ENCODE measurements at regions not wholly inside any gene's neighbourhood (a gene's known extent, or its start where the extent isn't known, plus 50 kb on each side); places are given as distances from the start of the nearest gene placed in this dataset.
A peak's percentile ranks its signal among the peaks of the same experiment; 100 is the strongest.

- H3K9me3 Mint-ChIP-seq, result no peaks in the 10 kb centered on the region
- no peak overlapping the region for H3K4me3 Mint-ChIP-seq
- H3K27ac Mint-ChIP-seq (ENCODE audit: low read depth), result no peak overlapping the region
- H3K27me3 Mint-ChIP-seq, result peaks cover 16% of the 10 kb centered on the region
- no peaks in the 10 kb centered on the region for H3K4me1 Mint-ChIP-seq
- no peaks in the 10 kb centered on the region for H3K36me3 Mint-ChIP-seq (ENCODE audit: insufficient read depth)
- DNase-seq (ENCODE audit: low spot score in 2 of 2), result no peak
- no peak for ATAC-seq (replicated peaks; ENCODE audit: extremely low read depth, poor library complexity, severe bottlenecking)
These were observed 76.3 kb upstream of the PCSK1 start for GRCh38 chr5:96509316-96509715.

GRCh38 chr5:96509721-96510350 is 76.8 kb upstream of the PCSK1 start:
- Mint-ChIP-seq H3K27me3 (peaks cover 11% of the 10 kb centered on the region), H3K27ac (ENCODE audit: low read depth) (no peak overlapping the region), H3K4me3 (no peak overlapping the region), H3K9me3 (no peaks in the 10 kb centered on the region), H3K36me3 (ENCODE audit: insufficient read depth) (no peaks in the 10 kb centered on the region), H3K4me1 (no peaks in the 10 kb centered on the region)
- ATAC-seq (replicated peaks; ENCODE audit: extremely low read depth, poor library complexity, severe bottlenecking) (no peak), DNase-seq (ENCODE audit: low spot score in 2 of 2) (no peak)

GRCh38 chr5:96516631-96517071 is 83.6 kb upstream of the PCSK1 start:
- no peak for ATAC-seq (replicated peaks; ENCODE audit: extremely low read depth, poor library complexity, severe bottlenecking)
- no peaks in the 10 kb centered on the region for H3K36me3 Mint-ChIP-seq (ENCODE audit: insufficient read depth)
- H3K4me3 Mint-ChIP-seq, result no peak overlapping the region
- H3K27me3 Mint-ChIP-seq, result peaks cover 40% of the 10 kb centered on the region
- H3K9me3 Mint-ChIP-seq, result no peaks in the 10 kb centered on the region
- H3K4me1 Mint-ChIP-seq, result no peaks in the 10 kb centered on the region
- no peak overlapping the region for H3K27ac Mint-ChIP-seq (ENCODE audit: low read depth)
- no peak for DNase-seq (ENCODE audit: low spot score in 2 of 2)

- Mint-ChIP-seq H3K36me3 (ENCODE audit: insufficient read depth) (no peaks in the 10 kb centered on the region), H3K4me3 (no peak overlapping the region), H3K9me3 (no peaks in the 10 kb centered on the region), H3K27ac (ENCODE audit: low read depth) (no peak overlapping the region), H3K4me1 (no peaks in the 10 kb centered on the region), H3K27me3 (peaks cover 35% of the 10 kb centered on the region)
- DNase-seq (ENCODE audit: low spot score in 2 of 2) (no peak), ATAC-seq (replicated peaks; ENCODE audit: extremely low read depth, poor library complexity, severe bottlenecking) (no peak)
These were observed 84.2 kb upstream of the PCSK1 start for GRCh38 chr5:96517295-96517694.

GRCh38 chr5:96520345-96520744 is 87.3 kb upstream of the PCSK1 start:
- no peaks in the 10 kb centered on the region for H3K4me1 Mint-ChIP-seq
- H3K36me3 Mint-ChIP-seq (ENCODE audit: insufficient read depth), result no peaks in the 10 kb centered on the region
- DNase-seq (ENCODE audit: low spot score in 2 of 2) (no peak), ATAC-seq (replicated peaks; ENCODE audit: extremely low read depth, poor library complexity, severe bottlenecking) (no peak)
- no peak overlapping the region for H3K4me3 Mint-ChIP-seq
- H3K27me3 Mint-ChIP-seq, result peaks cover 33% of the 10 kb centered on the region
- no peaks in the 10 kb centered on the region for H3K9me3 Mint-ChIP-seq
- no peak overlapping the region for H3K27ac Mint-ChIP-seq (ENCODE audit: low read depth)

GRCh38 chr5:96522635-96523355 is 89.7 kb upstream of the PCSK1 start:
- Mint-ChIP-seq H3K9me3 (no peaks in the 10 kb centered on the region), H3K4me3 (no peak overlapping the region), H3K27me3 (peaks cover 9% of the 10 kb centered on the region), H3K4me1 (no peaks in the 10 kb centered on the region), H3K36me3 (ENCODE audit: insufficient read depth) (no peaks in the 10 kb centered on the region), H3K27ac (ENCODE audit: low read depth) (no peak overlapping the region)
- no peak for ATAC-seq (replicated peaks; ENCODE audit: extremely low read depth, poor library complexity, severe bottlenecking)
- no peak for DNase-seq (ENCODE audit: low spot score in 2 of 2)

GRCh38 chr5:96527768-96528661 is 95.0 kb upstream of the PCSK1 start:
- ATAC-seq (replicated peaks; ENCODE audit: extremely low read depth, poor library complexity, severe bottlenecking) (no peak), DNase-seq (ENCODE audit: low spot score in 2 of 2) (no peak)
- no peaks in the 10 kb centered on the region for H3K4me1 Mint-ChIP-seq
- H3K27ac Mint-ChIP-seq (ENCODE audit: low read depth), result no peak overlapping the region
- no peaks in the 10 kb centered on the region for H3K36me3 Mint-ChIP-seq (ENCODE audit: insufficient read depth)
- H3K27me3 Mint-ChIP-seq, result no peaks in the 10 kb centered on the region
- no peak overlapping the region for H3K4me3 Mint-ChIP-seq
- H3K9me3 Mint-ChIP-seq, result no peaks in the 10 kb centered on the region

- H3K27ac Mint-ChIP-seq (ENCODE audit: low read depth), result no peak overlapping the region
- no peaks in the 10 kb centered on the region for H3K4me1 Mint-ChIP-seq
- no peak for ATAC-seq (replicated peaks; ENCODE audit: extremely low read depth, poor library complexity, severe bottlenecking)
- no peaks in the 10 kb centered on the region for H3K36me3 Mint-ChIP-seq (ENCODE audit: insufficient read depth)
- H3K4me3 Mint-ChIP-seq, result no peak overlapping the region
- H3K27me3 Mint-ChIP-seq, result no peaks in the 10 kb centered on the region
- no peak for DNase-seq (ENCODE audit: low spot score in 2 of 2)
- H3K9me3 Mint-ChIP-seq, result no peaks in the 10 kb centered on the region
These were observed 95.9 kb upstream of the PCSK1 start for GRCh38 chr5:96528826-96529474.

- no peak for DNase-seq (ENCODE audit: low spot score in 2 of 2)
- no peak for ATAC-seq (replicated peaks; ENCODE audit: extremely low read depth, poor library complexity, severe bottlenecking)
- Mint-ChIP-seq H3K4me3 (no peak overlapping the region), H3K36me3 (ENCODE audit: insufficient read depth) (no peaks in the 10 kb centered on the region), H3K4me1 (no peaks in the 10 kb centered on the region), H3K9me3 (no peaks in the 10 kb centered on the region), H3K27ac (ENCODE audit: low read depth) (no peak overlapping the region), H3K27me3 (no peaks in the 10 kb centered on the region)
These were observed 96.5 kb upstream of the PCSK1 start for GRCh38 chr5:96529559-96529958.

GRCh38 chr5:96530901-96531300 is 97.9 kb upstream of the PCSK1 start:
- Mint-ChIP-seq H3K4me1 (no peaks in the 10 kb centered on the region), H3K9me3 (no peaks in the 10 kb centered on the region), H3K36me3 (ENCODE audit: insufficient read depth) (no peaks in the 10 kb centered on the region), H3K27me3 (no peaks in the 10 kb centered on the region), H3K4me3 (no peak overlapping the region), H3K27ac (ENCODE audit: low read depth) (no peak overlapping the region)
- ATAC-seq (replicated peaks; ENCODE audit: extremely low read depth, poor library complexity, severe bottlenecking) (no peak), DNase-seq (ENCODE audit: low spot score in 2 of 2) (no peak)

GRCh38 chr5:96533371-96533770 is 100.3 kb upstream of the PCSK1 start:
- peaks cover 21% of the 10 kb centered on the region for H3K4me1 Mint-ChIP-seq
- no peaks in the 10 kb centered on the region for H3K9me3 Mint-ChIP-seq
- no peak overlapping the region for H3K4me3 Mint-ChIP-seq
- ATAC-seq (replicated peaks; ENCODE audit: extremely low read depth, poor library complexity, severe bottlenecking), result no peak
- no peaks in the 10 kb centered on the region for H3K27me3 Mint-ChIP-seq
- no peak overlapping the region for H3K27ac Mint-ChIP-seq (ENCODE audit: low read depth)
- no peak for DNase-seq (ENCODE audit: low spot score in 2 of 2)
- H3K36me3 Mint-ChIP-seq (ENCODE audit: insufficient read depth), result peaks cover 3% of the 10 kb centered on the region

GRCh38 chr5:96537386-96537785 is 104.3 kb upstream of the PCSK1 start:
- H3K36me3 Mint-ChIP-seq (ENCODE audit: insufficient read depth), result peaks cover 5% of the 10 kb centered on the region
- H3K4me1 Mint-ChIP-seq, result peaks cover 26% of the 10 kb centered on the region
- H3K9me3 Mint-ChIP-seq, result no peaks in the 10 kb centered on the region
- no peaks in the 10 kb centered on the region for H3K27me3 Mint-ChIP-seq
- DNase-seq (ENCODE audit: low spot score in 2 of 2) (peak in 1 of 2 donors; percentile 11), ATAC-seq (replicated peaks; ENCODE audit: extremely low read depth, poor library complexity, severe bottlenecking) (peak; percentile 99)
- peak overlapping the region; percentile 60 for H3K4me3 Mint-ChIP-seq
- H3K27ac Mint-ChIP-seq (ENCODE audit: low read depth), result peak overlapping the region; percentile 95

All from central memory CD8-positive, alpha-beta T cell (primary cell).